HG02885 (cell line): ENCODE measurements at regions not wholly inside any gene's neighbourhood (a gene's known extent, or its start where the extent isn't known, plus 50 kb on each side); places are given as distances from the start of the nearest gene placed in this dataset.
A peak's percentile ranks its signal among the peaks of the same experiment; 100 is the strongest.

Source experiments
- ATAC-seq: cut with Tn5 transposase; IDR thresholded peaks from one replicate; pipeline ENCODE4 v1.9.1; 2021; ENCODE audit warnings: mild to moderate bottlenecking; ENCODE audit not compliant: unreplicated experiment, poor library complexity

DNA sequence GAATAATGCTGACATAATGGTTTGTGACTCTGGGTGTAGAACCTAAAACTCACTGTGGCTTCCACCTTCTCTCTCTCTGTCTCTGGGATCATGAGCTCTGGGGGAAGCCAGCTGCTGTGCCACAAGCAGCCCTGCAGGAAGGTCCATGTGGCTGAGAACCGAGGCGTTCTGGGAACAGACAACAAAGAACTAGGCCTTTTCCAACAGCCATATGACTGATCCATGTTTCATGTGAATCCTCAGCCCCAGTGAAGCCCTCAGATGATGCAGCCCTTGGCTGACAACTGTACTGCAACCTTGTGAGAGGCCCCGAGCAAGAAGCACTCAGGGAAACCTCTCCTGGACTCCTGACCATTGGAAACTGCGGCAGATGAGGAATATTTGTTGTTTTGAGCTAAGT is 56.6 kb downstream of the HLA-G start:
- no peak for ATAC-seq

DNA sequence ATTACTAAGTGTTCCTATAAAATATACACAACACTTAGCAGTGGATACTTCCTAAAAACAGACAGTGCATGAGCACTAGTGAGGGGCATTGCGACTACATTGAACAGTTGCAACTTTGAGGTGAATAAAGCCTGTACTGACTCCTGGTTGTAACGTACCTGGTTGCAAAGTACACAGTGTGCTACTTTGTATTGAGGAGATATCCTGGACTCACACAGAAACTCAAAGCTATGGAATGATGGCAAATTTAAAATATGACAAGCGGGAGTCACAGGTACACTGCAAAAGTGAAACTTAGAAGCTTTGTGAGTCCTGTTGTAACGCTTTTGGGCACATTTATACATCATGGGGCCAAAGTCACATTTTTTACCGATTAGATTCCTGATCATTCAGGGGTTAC is 55.6 kb upstream of the HLA-A start:
- ATAC-seq: no peak

DNA sequence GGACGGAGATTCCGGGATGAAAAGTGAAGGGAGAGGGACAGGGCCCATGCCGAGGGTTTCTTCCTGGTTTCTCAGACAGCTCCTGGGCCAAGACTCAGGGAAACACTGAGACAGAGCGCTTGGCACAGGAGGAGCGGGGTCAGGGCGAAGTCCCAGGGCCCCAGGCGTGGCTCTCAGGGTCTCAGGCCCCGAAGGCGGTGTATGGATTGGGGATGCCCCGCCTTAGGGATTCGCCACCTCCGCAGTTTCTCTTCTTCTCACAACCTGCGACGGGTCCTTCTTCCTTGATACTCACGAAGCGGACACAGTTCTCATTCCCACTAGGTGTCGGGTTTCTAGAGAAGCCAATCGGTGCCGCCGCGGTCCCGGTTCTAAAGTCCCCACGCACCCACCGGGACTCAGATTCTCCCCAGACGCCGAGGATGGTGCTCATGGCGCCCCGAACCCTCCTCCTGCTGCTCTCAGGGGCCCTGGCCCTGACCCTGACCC is 55.0 kb upstream of the HLA-A start:
- peak; percentile 51 for ATAC-seq

GRCh38 chr6:29887819-29888776 is 54.2 kb upstream of the HLA-A start:
- ATAC-seq: peak; percentile 69
